Nucleus accumbens (tissue), 56 donors: ENCODE measurements at regions not wholly inside any gene's neighbourhood (a gene's known extent, or its start where the extent isn't known, plus 50 kb on each side); places are given as distances from the start of the nearest gene placed in this dataset.
"Not testable (repeated sequence)": the region's sequence is repeated elsewhere in the genome, so short reads cannot be mapped to it uniquely, and the experiment has no call there.

Experiments
- DNase-seq, 56 donors: peaks; one replicate each; lab custom pipeline; 2025; lab: John Stamatoyannopoulos, UW

DNA sequence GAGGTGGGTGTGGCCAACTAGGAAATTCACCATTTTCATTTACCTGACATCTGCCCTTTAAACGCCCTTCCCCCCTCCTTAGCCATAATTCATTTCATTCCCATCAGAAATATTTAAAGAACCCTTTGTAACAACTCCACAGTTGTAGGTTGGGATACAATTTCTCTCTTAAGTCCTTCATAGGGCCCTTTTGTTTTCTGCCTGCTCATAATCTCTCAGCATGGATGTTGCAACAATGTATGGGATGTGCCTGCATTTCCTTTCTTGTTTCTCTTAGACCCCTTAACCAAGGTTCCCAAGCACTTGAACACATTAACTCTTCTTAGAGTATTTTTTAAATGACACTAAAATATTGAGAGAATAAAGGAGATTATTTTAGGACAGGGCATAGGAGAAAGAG lies 51.7 kb upstream of the MYO10 start:
- no peak for DNase-seq

DNA sequence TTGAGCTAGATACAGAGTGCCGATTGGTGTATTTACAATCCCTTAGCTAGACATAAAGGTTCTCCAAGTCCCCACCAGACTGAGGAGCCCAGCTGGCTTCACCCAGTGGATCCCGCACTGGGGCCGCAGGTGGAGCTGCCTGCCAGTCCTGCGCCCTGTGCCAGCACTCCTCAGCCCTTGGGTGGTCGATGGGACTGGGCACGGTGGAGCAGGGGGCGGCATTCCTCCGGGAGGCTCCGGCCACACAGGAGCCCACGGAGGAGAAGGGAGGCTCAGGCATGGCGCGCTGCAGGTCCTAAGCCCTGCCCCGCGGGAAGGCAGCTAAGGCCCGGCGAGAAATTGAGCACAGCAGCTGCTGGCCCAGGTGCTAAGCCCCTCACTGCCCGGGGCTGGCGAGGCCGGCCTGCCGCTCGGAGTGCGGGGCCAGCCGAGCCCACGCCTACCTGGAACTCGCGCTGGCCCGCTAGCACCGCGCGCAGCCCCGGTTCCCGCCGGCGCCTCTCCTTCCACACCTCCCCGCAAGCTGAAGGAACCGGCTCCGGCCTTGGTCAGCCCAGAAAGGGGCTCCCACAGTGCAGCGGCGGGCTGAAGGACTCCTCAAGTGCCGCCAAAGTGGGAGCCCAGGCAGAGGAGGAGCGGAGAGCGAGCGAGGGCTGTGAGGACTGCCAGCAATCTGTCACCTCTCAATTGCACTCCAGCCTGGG lies 54.9 kb upstream of the MYO10 start:
- not testable (repeated sequence) for DNase-seq

DNA sequence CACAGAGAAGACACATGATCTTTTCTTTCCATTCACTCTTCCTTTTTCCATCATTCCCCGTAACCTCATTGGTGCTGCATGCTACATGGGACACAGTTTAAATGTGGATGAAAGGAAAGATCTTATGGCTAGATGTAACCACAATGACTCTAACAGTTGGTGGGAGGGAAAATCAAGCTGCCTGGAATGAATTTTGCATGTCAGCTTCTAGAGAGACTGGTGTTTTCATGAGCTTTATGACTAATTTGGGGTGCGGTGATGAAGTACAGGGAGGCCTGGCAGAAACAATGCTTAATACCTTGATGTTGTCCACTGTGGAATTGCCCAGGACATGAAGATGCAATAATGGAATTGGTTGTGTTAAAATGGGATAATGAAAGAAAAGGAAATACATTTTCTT lies 55.9 kb upstream of the MYO10 start:
- DNase-seq, result no peak

DNA sequence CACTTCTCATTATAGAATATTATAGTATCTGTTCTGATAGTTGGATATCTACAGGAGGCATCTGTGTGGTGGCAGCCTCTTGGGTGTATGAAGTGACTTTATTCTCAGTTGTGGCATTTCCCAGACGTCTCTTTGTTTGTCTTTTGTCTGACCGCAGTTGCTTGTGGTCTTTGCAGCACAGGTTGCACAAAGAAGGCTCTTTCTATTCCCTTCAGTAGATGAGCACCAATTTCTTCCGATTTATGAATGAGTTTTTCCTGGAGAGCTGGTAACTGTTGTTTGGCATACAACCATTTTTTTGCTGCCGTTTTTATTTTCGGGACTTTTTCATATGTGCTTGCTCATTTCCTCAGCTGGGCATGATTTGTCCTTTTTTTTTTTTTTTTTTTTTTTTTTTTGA lies 56.4 kb upstream of the MYO10 start:
- DNase-seq, result no peak

DNA sequence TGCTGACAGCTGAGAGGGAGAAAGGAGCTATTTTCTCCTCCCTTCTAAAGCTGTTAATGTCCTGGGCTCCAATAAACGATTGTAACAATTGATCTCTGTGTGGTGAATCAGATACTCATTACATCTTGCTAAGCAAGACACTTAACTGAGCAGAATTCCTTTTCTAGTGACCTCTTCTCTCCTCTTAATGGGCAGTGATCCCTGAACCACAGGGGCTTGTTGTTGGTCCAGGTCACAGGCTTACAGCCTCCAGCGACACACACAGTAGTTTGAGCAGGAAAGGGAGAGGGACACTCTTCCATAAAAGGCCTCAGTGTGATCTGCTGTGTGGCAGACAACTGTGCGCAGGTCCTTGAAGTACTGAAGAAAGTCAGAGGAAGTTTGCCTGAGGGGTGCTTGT lies 58.5 kb upstream of the MYO10 start:
- DNase-seq, result no peak

DNA sequence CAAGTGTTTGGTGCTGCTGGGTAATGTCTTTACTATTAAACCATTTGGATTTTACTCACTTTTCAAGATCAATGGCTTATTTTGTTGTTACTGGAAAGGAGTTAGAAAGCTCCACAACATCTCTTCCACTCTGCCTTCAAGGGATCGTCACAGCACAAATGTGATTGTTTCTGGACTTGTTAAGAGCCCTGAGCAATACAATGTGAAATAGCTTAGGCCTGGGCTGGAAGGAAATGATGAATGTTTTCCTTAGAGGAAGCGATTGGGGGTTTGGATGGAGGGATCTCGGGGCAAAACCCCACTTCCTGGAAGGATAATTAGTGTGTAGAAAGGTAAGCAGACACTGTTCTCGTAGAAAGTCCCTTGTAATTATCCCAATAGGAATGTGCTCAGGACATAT lies 59.3 kb upstream of the MYO10 start:
- DNase-seq, result no peak

DNA sequence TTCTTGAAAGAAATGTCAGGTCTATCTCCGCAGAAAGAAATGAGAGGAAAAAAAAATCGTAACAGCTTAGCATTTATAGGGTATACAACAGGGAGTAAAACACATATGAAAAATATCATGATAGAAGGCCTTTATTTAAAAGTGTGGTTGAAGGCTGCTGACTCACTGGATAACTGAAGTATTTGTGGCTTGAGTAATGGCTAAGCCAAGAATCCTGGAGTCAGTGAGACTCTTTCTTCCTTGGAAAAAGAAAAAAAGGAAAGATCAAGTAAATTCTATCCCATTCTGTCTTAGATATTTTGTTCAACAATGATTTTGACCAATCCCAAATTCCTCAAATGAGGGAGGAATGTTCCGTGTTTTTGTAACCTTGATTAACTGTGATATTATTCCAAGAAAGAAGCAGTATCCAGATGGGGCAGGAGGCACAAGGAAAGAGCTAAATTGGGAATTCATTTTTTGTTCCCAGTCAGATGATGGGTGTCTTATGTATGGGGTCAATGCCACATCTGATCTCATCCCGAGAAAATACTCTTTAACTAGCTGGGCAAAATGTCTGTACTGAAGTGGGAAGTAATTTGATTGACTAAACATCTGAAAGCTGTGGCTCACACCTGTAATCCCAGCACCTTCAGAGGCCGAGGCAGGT lies 64.3 kb upstream of the MYO10 start:
- DNase-seq, result no peak

DNA sequence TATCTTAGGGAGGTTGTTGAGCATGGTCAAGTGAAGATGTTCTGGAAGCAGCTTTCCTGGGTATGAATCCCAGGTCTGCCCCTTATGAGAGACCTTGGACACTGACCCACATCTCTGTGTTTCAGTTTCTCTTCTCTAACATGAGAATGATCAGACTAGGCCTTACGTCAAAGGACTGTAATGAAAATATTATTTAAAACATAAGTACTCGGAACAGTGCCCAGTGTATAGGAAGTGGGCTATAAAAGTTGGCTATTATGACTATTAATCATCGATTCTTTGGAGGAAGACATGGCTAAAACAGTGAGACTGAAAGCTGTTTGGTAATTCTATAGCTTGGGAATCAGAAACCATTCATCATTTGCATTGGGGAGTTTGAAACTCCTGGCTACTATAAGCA lies 65.3 kb upstream of the MYO10 start:
- DNase-seq, result no peak

DNA sequence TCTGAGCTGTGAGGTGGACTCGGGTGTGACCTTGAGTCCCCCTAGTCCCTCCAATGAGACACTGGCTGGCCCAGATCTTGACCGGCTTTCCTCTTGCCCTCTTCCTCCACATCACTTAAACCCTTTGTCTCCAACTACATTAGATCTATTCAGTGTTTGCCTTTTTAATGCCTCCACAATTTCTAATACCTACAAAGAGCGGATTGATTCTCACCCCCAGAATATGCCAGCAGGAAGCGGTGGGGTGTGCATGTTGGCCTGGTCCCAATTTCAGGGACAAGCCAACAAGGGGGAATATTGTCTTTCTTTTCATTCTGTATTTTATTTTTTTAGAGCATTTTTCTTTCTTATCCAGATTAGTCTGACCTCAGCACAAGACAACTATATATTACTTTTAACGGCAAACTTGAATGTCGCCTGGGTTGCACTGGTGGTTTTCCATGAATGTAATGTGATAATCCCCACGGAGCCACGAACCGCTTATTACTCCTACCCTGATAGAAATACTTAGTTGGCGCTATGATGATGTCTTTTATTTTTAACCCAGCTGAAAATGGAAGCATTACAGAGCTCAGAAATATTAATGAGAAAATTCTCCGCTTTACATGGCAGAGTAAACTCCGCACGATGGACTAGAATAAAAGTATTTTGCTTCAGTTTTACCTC lies 68.5 kb upstream of the MYO10 start:
- DNase-seq, result no peak

DNA sequence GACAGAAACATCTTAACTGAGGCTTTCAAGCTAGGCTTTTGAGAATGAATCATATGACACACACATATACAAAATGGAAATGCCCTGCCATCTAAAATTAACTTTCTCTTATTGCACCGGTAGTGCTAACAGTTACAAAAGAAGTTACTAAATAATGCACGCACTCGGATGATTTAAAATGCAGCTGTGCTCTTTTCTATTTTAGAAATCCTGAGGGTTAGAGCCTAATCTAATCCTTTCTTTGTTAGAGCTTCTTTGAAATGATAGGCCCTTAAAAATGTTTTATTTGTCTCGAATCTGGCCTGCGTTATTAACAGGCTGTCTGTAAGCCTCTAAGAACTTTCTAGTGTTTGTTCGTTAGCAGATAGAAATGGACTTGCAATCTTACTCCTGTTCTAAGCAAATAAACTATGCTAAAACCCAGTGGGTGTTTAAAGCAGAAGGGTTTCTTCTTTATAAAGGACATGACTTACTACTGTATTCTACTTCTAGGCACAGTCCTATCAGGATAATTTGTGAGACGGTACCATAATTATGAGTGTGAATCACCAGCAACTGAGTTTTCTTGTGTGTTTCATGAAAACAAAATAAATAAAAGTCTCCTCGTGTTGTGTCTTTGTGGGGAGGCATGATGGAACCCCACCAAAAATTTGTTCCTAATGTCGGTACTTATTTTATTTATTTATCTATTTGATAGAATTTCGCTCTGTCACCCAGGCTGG lies 69.2 kb upstream of the MYO10 start:
- no peak for DNase-seq

DNA sequence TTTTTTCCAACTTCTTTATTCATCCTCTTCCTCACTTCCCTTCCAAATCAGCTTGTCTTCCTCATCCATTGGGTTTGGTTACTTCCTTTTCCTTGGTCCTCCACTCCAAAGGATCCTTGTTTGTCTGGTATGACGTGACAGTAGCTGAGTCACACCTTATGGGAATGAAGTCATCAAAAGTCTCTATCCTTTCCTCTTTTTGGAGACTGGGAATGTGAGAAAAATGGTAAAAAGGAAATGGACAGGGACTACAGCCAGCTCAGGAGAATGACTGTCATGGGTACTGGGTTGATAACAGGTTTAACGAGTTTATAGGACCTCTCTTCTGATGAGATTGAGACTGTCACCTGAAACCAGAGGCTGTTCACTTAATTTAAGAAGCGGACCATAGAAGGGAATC lies 76.2 kb upstream of the MYO10 start:
- DNase-seq, result no peak

DNA sequence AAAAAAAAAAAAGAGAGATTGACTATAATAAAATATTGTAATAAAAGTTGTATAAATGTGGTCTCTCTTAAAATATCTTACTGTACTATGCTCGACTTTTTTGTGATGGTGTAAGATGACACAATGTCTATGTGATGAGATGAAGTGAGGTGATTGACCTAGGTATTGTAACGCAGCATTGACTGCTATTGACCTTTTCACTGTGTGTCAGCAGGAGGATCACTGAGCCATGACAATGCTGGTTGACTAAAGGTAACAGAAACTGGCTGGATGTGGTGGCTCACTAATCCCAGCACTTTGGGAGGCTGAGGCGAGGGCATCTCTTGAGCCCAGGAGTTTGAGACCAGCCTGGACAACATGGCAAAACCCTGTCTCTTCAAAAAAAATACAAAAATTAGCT lies 78.6 kb upstream of the MYO10 start:
- no peak for DNase-seq

DNA sequence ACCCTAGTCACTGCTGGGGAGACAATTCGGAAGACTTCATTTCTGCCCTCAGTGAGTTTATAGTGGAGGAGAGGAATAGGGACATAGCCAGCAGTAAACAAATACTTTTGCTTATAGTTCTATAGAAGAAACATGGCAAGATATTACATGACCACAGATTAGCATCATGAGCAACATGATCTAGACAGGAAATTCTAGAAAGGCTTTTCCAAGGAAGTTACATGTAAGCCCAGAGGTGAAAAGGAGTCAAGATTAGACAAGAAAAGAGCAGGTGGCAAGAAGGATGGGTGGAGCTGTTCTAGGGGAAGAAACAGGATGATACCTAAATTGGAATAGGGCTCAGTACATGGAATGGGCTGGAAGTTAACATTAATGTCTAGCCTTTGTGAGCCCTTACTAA lies 82.8 kb upstream of the MYO10 start:
- DNase-seq, result no peak

DNA sequence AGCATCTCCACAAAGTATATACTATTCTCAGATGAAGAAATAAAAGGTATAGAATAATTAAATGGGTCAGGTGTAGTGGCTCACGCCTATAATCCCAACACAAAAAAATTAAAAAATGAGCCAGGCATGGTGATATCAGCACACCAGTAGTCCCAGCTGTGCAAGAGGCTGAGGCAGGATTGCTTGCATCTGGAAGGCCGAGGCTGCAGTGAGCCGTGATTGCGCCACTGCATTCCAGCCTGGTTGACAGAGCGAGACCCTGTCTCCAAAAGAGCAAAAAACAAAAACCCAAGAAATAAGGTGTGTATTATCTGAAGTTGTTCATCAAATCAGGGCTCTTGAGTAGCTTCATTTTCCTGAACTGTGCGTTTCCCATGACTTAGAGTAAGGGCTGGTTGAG lies 83.2 kb upstream of the MYO10 start:
- DNase-seq, result no peak

DNA sequence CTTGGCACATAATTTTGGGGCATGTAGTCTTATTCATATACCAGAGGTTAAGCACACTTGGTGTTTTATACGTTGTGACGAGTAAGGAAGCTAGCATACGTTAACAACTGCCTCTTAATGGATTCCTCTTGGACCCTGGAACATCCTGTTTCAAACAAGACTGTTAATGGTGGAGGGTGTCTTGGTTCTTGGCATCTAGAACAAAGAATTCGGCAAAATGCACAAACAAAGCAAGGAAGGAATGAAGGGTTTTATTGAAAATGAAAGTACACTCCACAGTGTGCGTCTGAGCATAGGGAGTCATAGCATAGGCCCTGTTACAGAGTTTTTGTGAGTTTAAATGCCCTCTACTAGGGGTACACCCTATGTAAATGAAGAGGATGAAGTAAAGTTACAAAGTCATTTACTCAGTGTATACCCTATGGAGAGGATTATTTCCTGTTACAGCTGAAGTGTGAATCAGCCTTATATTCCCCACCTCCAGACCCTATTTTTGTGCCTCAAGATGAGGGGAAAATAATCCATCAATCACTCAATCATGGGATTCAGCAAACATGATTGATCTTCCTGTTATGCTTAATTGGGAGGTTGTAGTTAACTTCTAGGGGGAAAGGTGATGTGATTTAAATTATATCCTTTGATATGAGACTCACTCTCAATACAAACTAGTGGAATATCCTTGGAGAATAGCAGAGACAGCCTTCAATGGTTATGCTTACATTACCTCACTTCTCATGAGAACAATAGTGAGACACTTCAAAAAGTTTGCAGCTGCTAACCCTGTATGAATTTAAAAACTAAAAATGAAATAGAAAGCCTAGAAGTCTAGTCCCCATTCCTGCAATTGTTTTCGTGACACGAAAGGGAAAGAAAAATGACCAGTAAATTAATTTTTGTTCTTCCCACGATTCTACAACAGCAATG lies 84.9 kb upstream of the MYO10 start:
- no peak for DNase-seq

DNA sequence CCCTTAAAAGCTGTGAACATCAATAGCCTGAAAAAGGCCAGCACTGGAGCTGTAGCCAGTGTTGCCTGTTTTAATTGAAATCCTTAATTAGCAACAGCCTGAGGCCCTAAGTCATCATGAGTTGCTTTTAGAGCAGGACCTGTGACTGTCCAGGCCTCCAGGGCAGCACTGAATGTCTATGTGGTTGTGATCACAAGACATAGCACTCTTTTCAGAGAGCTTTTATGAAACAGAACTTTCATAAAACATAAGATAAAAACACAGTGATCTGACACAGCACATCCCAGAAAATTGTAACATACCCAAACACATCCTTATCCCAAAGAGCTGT lies 85.5 kb upstream of the MYO10 start:
- no peak for DNase-seq

DNA sequence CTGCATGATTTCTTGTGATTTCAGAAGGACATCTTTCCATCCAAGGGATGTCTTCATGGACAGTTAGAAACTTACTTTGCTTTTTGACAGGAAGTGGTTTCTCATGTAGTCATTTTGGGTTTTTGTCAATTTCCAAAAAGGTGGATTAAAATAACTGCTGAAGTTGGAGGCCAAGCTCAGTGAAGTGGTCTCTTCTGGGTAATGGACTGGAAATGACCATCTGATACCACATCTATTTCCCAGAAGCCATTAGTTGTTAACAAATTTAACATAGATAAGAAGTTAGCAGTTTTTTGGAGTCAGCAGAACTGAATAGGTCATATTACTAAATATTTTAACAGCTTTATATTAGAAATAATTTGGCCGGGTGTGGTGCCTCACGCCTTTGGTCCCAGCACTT lies 86.2 kb upstream of the MYO10 start:
- no peak for DNase-seq

DNA sequence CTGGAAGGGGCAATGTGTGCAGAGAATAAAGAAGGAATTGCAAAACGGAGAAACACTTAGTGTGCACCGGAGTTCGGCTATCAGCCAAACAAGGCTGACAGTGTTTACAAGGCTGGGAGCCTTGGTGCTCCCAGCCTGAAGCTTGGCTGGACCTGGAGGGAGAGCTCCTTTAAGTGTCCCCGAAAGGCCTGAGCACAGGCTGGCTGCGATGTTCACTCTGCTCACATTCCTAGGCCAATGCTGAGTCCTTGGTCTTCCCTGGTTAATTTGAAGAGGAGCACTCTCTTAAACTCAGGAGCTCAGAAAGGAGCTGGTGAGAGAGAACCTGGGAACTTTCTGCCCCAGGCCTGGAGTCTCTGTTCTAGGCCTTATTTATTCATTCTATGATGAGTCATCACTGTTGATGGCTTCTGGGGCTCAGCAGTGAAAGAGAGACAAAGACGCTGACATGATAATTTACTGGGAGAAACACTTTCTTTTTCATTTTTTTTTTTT lies 88.6 kb upstream of the MYO10 start:
- DNase-seq, result peak in 1 of 56 donors; percentile 3

DNA sequence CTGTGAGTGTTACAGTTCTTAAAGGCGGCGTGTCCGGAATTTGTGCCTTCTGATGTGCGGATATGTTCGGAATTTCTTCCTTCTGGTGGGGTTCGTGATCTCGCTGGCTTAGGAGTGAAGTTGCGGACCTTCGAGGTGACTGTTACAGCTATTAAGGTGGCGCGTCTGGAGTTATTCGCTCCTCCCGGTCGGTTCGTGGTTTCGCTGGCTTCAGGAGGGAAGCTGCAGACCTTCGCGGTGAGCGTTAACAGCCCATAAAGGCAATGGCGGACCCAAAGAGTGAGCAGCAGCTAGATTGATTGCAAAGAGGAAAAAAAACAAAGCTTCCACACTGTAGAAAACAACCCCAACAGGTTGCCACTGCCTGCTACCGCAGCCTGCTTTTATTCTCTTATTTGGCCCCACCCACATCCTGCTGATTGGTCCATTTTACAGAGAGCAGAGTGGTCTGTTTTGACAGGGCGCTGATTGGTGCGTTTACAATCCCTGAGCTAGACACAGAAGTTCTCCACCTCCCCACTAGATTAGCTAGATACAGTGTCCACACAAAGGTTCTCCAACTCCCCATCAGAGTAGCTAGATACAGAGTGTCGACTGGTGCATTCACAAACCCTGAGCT lies 95.7 kb upstream of the MYO10 start:
- DNase-seq, result not testable (repeated sequence)
